Fibroblast of the aortic adventitia (primary cell): ENCODE measurements at regions not wholly inside any gene's neighbourhood (a gene's known extent, or its start where the extent isn't known, plus 50 kb on each side); places are given as distances from the start of the nearest gene placed in this dataset.

Experiments used
- DNase-seq: peaks from one replicate; pipeline ENCODE4 v3.0.0-alpha.2; 2010; ENCODE audit warnings: low read depth
- H3K4me3 ChIP-seq: 2 replicates; pipeline ENCODE4 v1.5.1; 2011; ENCODE audit warnings: low read depth, mild to moderate bottlenecking, control low read depth, low read length, moderate library complexity
- TF ChIP-seq, protein P1 (sequence below): IDR thresholded peaks from 2 replicates; pipeline ENCODE4 v1.5.1; 2011; ENCODE audit warnings: mild to moderate bottlenecking, low read length, control low read depth, inconsistent platforms; ENCODE audit not compliant: insufficient read depth

DNA sequence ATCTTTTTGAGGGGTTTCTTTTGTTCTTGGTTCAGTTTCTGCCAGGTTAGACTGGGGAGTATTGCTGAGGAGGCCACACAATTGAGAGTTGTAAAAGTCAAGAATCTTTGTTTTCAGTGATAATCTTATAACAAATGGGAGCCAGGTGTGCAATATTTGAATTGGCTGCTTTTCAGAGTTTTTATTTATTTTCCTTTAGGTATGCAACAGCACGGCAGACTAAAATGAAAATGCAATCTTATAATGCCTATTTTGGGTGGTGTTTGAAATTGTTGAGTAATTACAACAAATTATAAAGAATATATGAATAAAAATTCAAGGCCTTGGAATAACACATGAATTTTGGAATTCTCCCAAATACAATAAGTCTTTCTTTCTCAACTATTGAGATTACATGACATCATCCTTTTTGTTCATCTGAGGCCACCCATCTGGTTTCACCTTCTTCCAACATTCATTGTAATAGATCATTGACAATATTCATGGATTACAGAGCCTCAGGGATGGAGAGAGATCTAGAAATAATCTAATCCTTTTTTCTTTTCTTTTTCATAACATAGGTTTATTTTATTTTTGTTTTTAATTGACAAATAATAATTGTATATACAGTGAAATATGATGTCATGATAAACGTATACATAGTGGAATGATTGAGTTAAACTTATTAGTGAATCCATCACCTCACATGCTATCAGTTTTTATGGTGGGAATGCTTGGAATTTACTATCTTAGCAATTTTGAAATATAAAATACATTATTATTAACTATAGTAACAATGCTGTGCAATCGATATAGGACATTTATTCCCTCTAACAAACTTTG is 1061.0 kb downstream of the NR2F1-AS1 start:
- TF ChIP-seq, protein P1, sequence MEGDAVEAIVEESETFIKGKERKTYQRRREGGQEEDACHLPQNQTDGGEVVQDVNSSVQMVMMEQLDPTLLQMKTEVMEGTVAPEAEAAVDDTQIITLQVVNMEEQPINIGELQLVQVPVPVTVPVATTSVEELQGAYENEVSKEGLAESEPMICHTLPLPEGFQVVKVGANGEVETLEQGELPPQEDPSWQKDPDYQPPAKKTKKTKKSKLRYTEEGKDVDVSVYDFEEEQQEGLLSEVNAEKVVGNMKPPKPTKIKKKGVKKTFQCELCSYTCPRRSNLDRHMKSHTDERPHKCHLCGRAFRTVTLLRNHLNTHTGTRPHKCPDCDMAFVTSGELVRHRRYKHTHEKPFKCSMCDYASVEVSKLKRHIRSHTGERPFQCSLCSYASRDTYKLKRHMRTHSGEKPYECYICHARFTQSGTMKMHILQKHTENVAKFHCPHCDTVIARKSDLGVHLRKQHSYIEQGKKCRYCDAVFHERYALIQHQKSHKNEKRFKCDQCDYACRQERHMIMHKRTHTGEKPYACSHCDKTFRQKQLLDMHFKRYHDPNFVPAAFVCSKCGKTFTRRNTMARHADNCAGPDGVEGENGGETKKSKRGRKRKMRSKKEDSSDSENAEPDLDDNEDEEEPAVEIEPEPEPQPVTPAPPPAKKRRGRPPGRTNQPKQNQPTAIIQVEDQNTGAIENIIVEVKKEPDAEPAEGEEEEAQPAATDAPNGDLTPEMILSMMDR: no peak
- H3K4me3 ChIP-seq: no peak overlapping the region
- peak; percentile 38 for DNase-seq

DNA sequence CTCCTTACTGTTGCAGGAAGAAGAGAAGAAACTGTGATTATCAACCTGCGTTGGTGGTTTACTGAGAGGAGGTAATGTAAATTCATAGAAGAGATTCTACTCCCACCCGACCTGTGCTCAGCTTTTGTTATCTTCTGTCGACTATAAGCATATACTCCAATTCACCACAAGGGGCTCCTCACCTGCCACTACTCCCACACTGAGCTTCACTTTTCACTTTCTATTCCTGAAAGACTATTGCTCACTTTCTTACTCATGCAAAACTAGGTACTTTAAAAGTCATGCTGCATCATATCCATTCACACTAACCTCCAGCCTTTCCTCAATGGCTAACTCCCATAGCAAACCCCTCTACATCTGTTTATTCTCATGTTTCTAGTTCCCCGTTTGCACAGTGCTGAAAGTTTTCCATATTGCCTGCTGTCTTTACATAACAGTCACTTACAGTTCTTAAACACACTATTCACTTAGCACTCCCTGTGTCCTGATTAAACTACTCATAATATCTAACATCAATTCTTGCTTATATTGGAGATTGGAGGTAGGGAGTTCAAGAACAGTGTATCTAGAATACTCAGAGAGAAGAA is 1062.6 kb downstream of the NR2F1-AS1 start:
- peak; percentile 69 for DNase-seq
- no peak overlapping the region for H3K4me3 ChIP-seq
- TF ChIP-seq, protein P1: peak; percentile 85

DNA sequence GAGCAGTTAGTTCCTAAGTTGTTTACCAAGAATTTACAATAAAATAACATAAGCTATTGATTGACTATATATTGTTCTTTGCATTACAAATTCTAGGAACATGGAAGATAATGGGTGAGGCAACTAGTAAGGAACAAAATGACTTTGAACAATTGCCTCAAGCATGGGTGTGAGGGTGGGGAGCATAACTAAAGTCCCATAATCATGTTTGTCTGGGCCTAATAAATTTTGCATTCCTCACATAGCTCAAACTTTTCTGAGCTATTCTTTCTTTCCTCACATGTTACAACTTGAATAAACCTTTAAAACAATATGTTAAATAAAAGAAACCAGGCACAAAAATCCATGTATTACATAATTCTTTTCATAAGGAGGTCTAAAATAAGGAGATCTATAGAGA is 1066.1 kb downstream of the NR2F1-AS1 start:
- peak; percentile 8 for DNase-seq
- TF ChIP-seq, protein P1: no peak
- H3K4me3 ChIP-seq: no peak overlapping the region

DNA sequence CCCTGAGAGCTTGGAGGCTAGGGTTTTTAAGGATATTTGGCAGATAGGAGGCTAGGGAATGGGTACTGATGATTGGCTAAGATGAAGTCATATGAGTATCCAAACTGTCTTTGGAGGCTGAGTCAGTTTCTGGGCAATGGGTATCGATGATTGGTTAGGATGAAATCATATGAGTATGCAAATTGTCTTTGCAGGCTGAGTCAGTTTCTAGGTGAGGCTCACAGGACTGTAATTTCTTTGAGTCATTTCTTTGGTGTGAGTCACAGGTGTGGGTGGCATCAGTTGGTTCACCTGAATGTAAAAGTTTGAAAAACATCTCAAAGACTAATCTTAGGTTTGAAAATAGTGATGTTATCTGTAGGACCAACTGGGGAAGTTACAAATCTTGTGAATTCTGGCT is 1068.0 kb downstream of the NR2F1-AS1 start:
- TF ChIP-seq, protein P1: no peak
- no peak for DNase-seq
- H3K4me3 ChIP-seq: no peak overlapping the region

DNA sequence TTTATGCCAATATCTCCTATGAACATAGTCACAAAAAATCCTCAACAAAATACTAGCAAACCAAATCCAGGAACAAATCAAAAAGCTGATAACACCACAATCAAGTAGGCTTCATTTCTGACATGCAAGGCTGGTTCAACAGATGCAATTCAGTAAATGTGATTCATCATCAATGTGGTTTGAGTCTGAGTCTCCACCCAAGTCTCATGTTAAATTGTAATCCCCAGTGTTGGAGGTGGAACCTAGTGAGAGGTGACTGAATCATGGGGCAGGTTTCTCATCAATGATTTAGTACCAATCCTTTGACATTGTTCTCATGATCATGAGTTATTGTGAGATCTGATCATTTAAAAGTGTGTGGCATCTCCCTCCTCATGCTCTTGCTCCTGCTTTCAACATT is 1072.7 kb downstream of the NR2F1-AS1 start:
- no peak for DNase-seq
- TF ChIP-seq, protein P1: no peak
- no peak overlapping the region for H3K4me3 ChIP-seq

DNA sequence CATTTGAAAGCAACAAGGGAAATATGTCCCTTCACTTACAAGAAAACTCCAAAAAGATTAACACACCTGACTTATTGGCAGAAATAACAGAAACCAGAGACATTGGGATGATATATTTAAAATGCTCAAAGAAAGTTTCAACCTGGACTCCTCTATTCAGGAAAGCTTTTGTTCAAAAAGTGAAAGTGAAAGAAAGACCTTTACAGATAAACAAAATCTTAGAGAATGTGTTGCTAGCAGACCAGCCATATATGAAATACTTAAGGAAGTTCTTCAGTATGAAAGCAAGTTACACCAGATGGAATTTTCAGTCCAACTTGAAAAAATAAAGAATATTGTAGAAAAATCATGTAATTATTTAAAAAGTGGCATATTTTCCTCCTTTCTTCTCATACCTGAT is 1075.1 kb downstream of the NR2F1-AS1 start:
- no peak overlapping the region for H3K4me3 ChIP-seq
- peak; percentile 25 for DNase-seq
- TF ChIP-seq, protein P1: no peak
